Liver (tissue), 8 donors: ENCODE measurements at regions not wholly inside any gene's neighbourhood (a gene's known extent, or its start where the extent isn't known, plus 50 kb on each side); places are given as distances from the start of the nearest gene placed in this dataset.

Experiments used
- DNase-seq: peaks from one replicate; pipeline ENCODE4 v3.0.0-alpha.2; 2017; ENCODE audit warnings: low spot score
- H3K27ac ChIP-seq, 2 donors: one replicate each; pipeline ENCODE4 v1.7.0; 2013; ENCODE audit warnings: inconsistent platforms in 2 of 2, low read length in 2 of 2, control low read depth in 1 of 2, low read depth in 1 of 2, mild to moderate bottlenecking in 1 of 2
- H3K27me3 ChIP-seq, 4 donors: one replicate each; pipeline versions ENCODE4 v1.6.1 to v1.7.0; 2013; ENCODE audit warnings: low read length in 3 of 4, inconsistent platforms in 1 of 4, mild to moderate bottlenecking in 1 of 4, moderate library complexity in 1 of 4; ENCODE audit not compliant: control insufficient read depth in 4 of 4, insufficient read depth in 4 of 4
- H3K36me3 ChIP-seq, 4 donors: one replicate each; pipeline versions ENCODE4 v1.6.1 to v1.7.0; 2013; ENCODE audit warnings: low read length in 3 of 4, mild to moderate bottlenecking in 3 of 4, low read depth in 1 of 4, moderate library complexity in 1 of 4; ENCODE audit not compliant: control insufficient read depth in 4 of 4, insufficient read depth in 3 of 4
- H3K4me1 ChIP-seq, 4 donors: one replicate each; pipeline versions ENCODE4 v1.6.1 to v1.7.0; 2013; ENCODE audit warnings: low read length in 3 of 4, mild to moderate bottlenecking in 3 of 4, moderate library complexity in 1 of 4; ENCODE audit not compliant: control insufficient read depth in 4 of 4, insufficient read depth in 4 of 4
- H3K4me3 ChIP-seq, 3 donors: one replicate each; pipeline versions ENCODE4 v1.6.1 to v1.7.0; 2013; ENCODE audit warnings: low read length in 3 of 3, control low read depth in 1 of 3, low read depth in 1 of 3, mild to moderate bottlenecking in 1 of 3
- H3K9ac ChIP-seq, 2 donors: one replicate each; pipeline ENCODE4 v1.7.0; 2013; ENCODE audit warnings: low read length in 2 of 2, mild to moderate bottlenecking in 2 of 2, moderate library complexity in 2 of 2, control low read depth in 1 of 2, low read depth in 1 of 2
- H3K9me3 ChIP-seq, 4 donors: one replicate each; pipeline versions ENCODE4 v1.6.1 to v1.7.0; 2013; ENCODE audit warnings: low read length in 3 of 4; ENCODE audit not compliant: control insufficient read depth in 4 of 4
- FOXA1 ChIP-seq: IDR thresholded peaks from 2 replicates; pipeline ENCODE4 v1.6.1; 2016; ENCODE audit warnings: antibody characterized with exemption
- FOXA2 ChIP-seq: IDR thresholded peaks from 2 replicates; pipeline ENCODE4 v1.6.1; 2016; ENCODE audit warnings: antibody characterized with exemption
- GABPA ChIP-seq, 2 donors: IDR thresholded peaks in 1 of 2; conservative IDR thresholded peaks in 1 of 2; 2 replicates each; pipeline ENCODE4 v1.6.1; 2016; ENCODE audit warnings: antibody characterized with exemption in 2 of 2, mild to moderate bottlenecking in 1 of 2, moderate library complexity in 1 of 2
- HNF4A ChIP-seq, 2 donors: conservative IDR thresholded peaks; 2 replicates each; pipeline ENCODE4 v1.6.1; 2016; ENCODE audit warnings: antibody characterized with exemption in 2 of 2, mild to moderate bottlenecking in 2 of 2
- HNF4G ChIP-seq: IDR thresholded peaks from 2 replicates; pipeline ENCODE4 v1.6.1; 2016; ENCODE audit warnings: antibody characterized with exemption
- JUND ChIP-seq, 2 donors: IDR thresholded peaks; 2 replicates each; pipeline ENCODE4 v1.6.1; 2016; ENCODE audit warnings: antibody characterized with exemption in 2 of 2
- NR2F2 ChIP-seq: IDR thresholded peaks from 2 replicates; pipeline ENCODE4 v1.6.1; 2016; ENCODE audit warnings: antibody characterized with exemption
- RAD21 ChIP-seq, 2 donors: IDR thresholded peaks; 2 replicates each; pipeline ENCODE4 v1.6.1; 2016; ENCODE audit warnings: antibody characterized with exemption in 2 of 2, mild to moderate bottlenecking in 2 of 2
- RXRA ChIP-seq, 2 donors: IDR thresholded peaks; 2 replicates each; pipeline ENCODE4 v1.6.1; 2017 to 2018; ENCODE audit warnings: antibody characterized with exemption in 2 of 2, mild to moderate bottlenecking in 1 of 2
- SP1 ChIP-seq: IDR thresholded peaks from 2 replicates; pipeline ENCODE4 v1.6.1; 2018; ENCODE audit warnings: antibody characterized with exemption, mild to moderate bottlenecking
- TAF1 ChIP-seq: conservative IDR thresholded peaks from 2 replicates; pipeline ENCODE4 v1.6.1; 2016; ENCODE audit warnings: antibody characterized with exemption, mild to moderate bottlenecking
- YY1 ChIP-seq: IDR thresholded peaks from 2 replicates; pipeline ENCODE4 v1.6.1; 2016; ENCODE audit warnings: antibody characterized with exemption, mild to moderate bottlenecking
- WGBS: extraction: QIAGEN DNeasy Blood & Tissue Kit; methylation state at CpG from one replicate; pipeline ENCODE4 v1.1.7; 2013; 5-methylcytosine and 5-hydroxymethylcytosine counted together
- TF ChIP-seq, protein P1 (sequence below): fragments of 150-350 bp; IDR thresholded peaks from 2 replicates; pipeline ENCODE4 v1.5.1; 2017; ENCODE audit warnings: improper control_type of control experiment, low read depth, low read length; ENCODE audit not compliant: missing input control
- TF ChIP-seq, protein P2 (sequence below): IDR thresholded peaks from 2 replicates; pipeline ENCODE4 v1.6.1; 2016; ENCODE audit warnings: antibody characterized with exemption
- TF ChIP-seq, protein P3 (sequence below): IDR thresholded peaks from 2 replicates; pipeline ENCODE4 v1.6.1; 2016; ENCODE audit warnings: antibody characterized with exemption
- donor health status: healthy.
- donor health status: healthy.
- donor health status: healthy.
- donor health status: healthy.
- donor health status: healthy.

DNA sequence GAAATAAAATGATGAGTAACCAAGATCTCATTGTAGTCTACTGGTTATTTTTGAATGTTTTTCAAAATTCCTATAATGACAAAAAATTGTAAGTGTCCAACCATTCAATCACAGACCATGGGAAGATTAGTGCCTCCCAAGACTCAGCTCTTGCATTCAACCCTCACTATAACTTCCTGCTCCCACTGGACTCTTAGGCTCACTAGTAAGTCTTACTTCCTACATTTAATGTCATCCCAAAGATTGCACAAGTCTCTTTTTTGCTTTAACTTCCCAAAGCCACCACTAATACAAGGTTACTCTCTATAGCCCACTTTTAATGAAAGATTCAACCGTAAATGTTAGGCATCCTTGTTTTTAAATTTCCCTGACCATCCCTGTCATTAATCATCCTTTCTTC, 111.9 kb upstream of the NRBF2 start:
- Histone ChIP-seq H3K9me3 (no peaks in the 10 kb centered on the region), H3K4me1 (no peaks in the 10 kb centered on the region), H3K4me3 (no peak overlapping the region), H3K9ac (no peak overlapping the region), H3K27ac (no peak overlapping the region), H3K36me3 (no peaks in the 10 kb centered on the region), H3K27me3 (peaks cover 0 to 4% (median 0%) of the 10 kb centered on the region in 4 donors)
- DNase-seq: no peak
- WGBS: 92% methylated on average over 1 of the region's 1 CpG
- TF ChIP-seq GABPA (IDR thresholded peaks at IDR 0.05 in 1 of 2, conservative IDR thresholded peaks at IDR 0.05 in 1 of 2) (no peak), RXRA (IDR thresholded peaks at IDR 0.05) (no peak), TAF1 (no peak), NR2F2 (no peak), HNF4A (conservative IDR thresholded peaks at IDR 0.05) (no peak), SP1 (no peak), RAD21 (IDR thresholded peaks at IDR 0.05) (no peak), FOXA1 (no peak), FOXA2 (no peak), HNF4G (no peak)
- TF ChIP-seq, protein P1, sequence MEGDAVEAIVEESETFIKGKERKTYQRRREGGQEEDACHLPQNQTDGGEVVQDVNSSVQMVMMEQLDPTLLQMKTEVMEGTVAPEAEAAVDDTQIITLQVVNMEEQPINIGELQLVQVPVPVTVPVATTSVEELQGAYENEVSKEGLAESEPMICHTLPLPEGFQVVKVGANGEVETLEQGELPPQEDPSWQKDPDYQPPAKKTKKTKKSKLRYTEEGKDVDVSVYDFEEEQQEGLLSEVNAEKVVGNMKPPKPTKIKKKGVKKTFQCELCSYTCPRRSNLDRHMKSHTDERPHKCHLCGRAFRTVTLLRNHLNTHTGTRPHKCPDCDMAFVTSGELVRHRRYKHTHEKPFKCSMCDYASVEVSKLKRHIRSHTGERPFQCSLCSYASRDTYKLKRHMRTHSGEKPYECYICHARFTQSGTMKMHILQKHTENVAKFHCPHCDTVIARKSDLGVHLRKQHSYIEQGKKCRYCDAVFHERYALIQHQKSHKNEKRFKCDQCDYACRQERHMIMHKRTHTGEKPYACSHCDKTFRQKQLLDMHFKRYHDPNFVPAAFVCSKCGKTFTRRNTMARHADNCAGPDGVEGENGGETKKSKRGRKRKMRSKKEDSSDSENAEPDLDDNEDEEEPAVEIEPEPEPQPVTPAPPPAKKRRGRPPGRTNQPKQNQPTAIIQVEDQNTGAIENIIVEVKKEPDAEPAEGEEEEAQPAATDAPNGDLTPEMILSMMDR: no peak
- TF ChIP-seq, protein P2, sequence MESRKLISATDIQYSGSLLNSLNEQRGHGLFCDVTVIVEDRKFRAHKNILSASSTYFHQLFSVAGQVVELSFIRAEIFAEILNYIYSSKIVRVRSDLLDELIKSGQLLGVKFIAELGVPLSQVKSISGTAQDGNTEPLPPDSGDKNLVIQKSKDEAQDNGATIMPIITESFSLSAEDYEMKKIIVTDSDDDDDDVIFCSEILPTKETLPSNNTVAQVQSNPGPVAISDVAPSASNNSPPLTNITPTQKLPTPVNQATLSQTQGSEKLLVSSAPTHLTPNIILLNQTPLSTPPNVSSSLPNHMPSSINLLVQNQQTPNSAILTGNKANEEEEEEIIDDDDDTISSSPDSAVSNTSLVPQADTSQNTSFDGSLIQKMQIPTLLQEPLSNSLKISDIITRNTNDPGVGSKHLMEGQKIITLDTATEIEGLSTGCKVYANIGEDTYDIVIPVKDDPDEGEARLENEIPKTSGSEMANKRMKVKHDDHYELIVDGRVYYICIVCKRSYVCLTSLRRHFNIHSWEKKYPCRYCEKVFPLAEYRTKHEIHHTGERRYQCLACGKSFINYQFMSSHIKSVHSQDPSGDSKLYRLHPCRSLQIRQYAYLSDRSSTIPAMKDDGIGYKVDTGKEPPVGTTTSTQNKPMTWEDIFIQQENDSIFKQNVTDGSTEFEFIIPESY: no peak
- TF ChIP-seq, protein P3, sequence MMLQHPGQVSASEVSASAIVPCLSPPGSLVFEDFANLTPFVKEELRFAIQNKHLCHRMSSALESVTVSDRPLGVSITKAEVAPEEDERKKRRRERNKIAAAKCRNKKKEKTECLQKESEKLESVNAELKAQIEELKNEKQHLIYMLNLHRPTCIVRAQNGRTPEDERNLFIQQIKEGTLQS: no peak

DNA sequence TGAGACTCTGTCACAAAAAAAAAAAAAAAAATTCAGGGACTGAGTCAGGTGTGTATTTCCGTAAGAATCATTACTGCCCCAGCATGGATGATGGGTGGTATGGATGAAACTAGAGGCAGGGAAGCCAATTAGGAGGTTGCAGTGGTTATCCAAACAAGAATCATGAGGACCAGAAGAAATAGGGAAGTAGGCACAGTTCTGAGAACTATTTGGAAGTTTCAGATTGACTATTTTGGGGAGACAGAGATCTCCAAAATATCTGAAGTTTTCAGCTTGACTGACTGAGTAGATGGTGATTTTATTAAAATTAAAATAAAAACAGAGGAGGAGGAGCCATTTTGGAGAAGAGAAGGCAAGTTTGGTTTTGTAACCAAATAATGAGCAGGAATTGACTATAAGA, 119.4 kb upstream of the NRBF2 start:
- Histone ChIP-seq H3K36me3 (no peaks in the 10 kb centered on the region), H3K4me3 (no peak overlapping the region), H3K27me3 (no peaks in the 10 kb centered on the region), H3K4me1 (no peaks in the 10 kb centered on the region), H3K27ac (no peak overlapping the region), H3K9me3 (no peaks in the 10 kb centered on the region), H3K9ac (no peak overlapping the region)
- no peak for DNase-seq
- no peak for TF ChIP-seq JUND (IDR thresholded peaks at IDR 0.05)
- TF ChIP-seq HNF4A (conservative IDR thresholded peaks at IDR 0.05): no peak
- TF ChIP-seq, protein P1: no peak
- TF ChIP-seq NR2F2: no peak
- TF ChIP-seq GABPA (IDR thresholded peaks at IDR 0.05 in 1 of 2, conservative IDR thresholded peaks at IDR 0.05 in 1 of 2): no peak
- TF ChIP-seq YY1: no peak
- 59% methylated on average over 1 of the region's 1 CpG for WGBS
